ENCODE measurements at regions not wholly inside any gene's neighbourhood (a gene's known extent, or its start where the extent isn't known, plus 50 kb on each side); places are given as distances from the start of the nearest gene placed in this dataset.
"Not testable (repeated sequence)": the region's sequence is repeated elsewhere in the genome, so short reads cannot be mapped to it uniquely, and the experiment has no call there.

- DNase-seq: no peak
Measured at GRCh38 chr5:89712134-89712700, 697.3 kb downstream of the CETN3 start.

DNA sequence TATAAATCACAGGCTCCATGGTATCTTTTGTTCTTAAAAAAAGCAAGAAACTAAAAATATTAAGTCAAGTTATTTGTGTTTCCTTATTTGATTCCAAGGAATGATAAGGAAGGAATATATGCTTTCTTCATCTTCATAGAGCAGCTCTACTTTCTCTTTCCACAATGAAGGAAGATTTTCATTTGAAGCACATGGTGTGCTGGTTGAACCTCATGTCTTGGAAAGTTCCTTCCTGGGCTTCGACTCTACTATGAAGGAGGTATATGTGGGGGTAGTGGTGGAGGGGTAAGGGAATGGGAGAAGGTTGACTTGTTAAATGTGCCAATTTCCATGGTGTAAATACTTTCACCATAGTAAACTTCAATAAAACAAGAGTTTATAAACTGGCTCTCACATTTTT, 698.0 kb downstream of the CETN3 start:
- no peak for DNase-seq

DNA sequence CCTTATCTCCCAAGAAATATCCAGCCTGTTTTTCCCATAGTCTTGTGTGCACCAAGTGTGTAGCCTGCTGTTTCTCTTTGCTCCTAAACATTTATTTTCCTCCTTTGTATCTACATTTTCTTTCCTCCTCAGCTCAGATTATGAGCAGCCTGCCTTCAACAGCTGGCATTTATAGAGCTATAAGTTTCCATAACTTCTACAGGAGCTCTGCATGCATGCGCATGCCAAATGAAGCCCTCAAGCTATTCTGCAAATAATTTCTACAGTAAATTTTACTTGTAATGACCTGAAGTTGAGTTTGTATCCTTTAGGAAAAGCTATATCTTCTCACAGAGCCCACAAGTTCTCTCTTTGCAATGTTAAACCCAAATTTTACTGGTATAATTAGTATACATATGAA, 699.5 kb downstream of the CETN3 start:
- DNase-seq: no peak

DNA sequence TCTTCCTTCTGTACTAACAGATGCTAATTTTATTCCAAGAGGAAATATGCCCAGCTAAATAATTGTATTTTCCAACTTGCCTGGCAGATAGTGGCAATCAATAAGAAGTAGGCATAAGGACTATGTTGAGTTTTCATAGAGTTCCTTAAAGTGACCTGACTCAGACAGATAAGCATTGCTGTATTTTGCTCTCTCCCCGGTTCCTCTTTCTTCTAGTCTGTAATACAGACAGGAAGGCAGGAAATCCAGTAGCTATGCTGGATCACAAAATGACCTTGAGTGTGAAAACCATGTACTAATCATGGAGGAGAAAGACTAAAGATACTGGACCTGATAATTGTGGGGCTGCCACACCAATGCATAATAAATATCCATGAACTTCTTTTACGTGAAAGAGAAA, 701.7 kb downstream of the CETN3 start:
- peak; percentile 50 to 55 for DNase-seq

DNA sequence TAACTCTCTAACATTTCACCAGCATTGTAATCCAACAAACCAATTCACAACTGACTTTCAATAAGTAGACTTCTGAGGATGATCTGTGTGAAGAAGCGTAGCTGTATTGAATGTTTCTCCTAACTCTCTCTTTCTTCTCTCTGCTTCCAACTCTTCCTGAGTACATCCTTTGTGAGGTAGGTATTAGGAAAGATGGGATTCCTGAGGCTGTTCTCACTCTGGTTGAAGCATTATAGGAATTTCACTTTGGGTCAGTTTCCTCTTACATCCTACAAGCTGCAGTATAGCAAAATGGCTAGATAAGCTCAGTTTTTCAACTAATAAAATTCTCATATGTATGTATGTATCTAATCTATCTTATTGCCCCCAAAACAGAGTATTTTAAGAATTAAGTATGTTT, 702.8 kb downstream of the CETN3 start:
- no peak for DNase-seq

DNA sequence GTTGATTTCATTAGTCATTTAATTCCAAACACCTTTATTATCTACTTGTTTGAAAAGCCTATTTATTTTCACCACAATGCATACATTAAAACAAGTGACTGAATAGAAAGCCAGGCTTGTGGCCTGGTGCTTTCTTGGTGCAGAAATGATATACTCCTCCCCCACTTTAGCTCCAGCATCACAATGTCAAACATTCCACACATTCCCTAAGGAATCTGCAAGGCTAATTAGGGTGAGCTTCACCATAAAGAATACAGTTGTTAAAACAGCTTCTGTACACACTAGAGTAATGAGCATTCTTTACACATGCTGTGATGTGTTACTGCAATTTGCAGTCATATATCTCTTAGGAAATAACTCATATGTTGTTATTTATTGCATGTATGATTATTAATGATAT, 705.7 kb downstream of the CETN3 start:
- no peak for DNase-seq

GRCh38 chr5:89698028-89698427, 711.5 kb downstream of the CETN3 start:
- no peak for DNase-seq

GRCh38 chr5:89697581-89697980, 712.0 kb downstream of the CETN3 start:
- no peak for DNase-seq

- DNase-seq: no peak
Measured at GRCh38 chr5:89695371-89695770, 714.2 kb downstream of the CETN3 start.

- DNase-seq: no peak
Measured at GRCh38 chr5:89694026-89694550, 715.5 kb downstream of the CETN3 start.

GRCh38 chr5:89690331-89690730, 719.2 kb downstream of the CETN3 start:
- DNase-seq: no peak

GRCh38 chr5:89686081-89686765, 723.3 kb downstream of the CETN3 start:
- no peak for DNase-seq

DNA sequence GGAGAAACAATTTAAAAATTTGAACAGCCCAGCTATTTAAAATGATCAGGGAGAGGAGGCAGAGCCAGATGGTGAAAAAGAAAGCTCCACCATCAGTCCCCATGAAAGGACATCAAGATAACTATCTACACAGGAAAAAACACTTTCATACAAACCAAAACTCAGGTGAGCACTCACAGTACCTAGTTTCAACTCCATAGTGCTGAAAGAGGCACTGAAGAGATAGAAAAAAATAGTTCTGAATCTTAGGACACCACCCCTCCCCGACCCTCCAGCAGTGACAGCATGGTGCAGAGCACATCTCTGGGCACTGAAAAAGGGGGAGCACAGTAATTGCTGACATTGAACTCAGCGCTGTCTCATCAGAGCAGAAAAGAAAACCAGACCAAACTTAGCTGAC, 732.9 kb downstream of the CETN3 start:
- DNase-seq: no peak

DNA sequence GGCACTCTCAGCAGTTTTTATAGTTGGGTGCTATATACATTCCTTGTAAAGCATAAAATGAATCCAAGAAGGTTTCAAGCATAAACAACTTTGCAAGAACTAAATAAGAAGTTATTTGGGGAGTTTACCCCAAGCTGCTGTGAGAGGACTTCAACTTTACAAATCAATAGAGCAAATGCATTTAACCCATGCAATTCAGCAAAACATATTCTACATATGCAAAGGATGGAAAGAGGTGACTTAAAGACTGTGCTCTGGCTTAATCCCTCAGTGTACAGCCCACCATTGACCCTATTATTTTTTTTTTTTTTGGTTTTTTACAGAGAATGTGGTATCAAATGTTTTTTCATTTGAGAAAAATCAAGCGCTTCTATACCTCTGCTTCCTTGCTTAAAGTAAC, 736.5 kb downstream of the CETN3 start:
- no peak for DNase-seq

DNA sequence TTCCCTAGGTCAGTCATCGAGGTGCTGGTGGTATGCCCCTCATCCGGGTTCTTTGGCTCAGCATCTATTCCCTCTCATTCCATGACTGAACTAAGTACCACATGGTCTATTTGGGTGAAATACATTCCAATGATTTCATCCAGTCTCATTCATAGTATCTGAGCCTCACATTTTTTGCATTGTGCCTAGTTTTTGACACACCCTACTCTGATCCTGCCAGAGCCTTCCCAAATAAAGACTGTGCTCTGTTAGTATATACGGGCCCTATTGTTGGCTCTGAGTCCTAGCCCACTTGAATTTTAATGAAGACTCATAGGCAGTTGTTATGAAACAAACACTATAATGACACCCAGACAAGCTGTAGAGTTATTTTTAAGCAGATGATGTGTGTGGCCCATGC, 740.7 kb downstream of the CETN3 start:
- DNase-seq: no peak

DNA sequence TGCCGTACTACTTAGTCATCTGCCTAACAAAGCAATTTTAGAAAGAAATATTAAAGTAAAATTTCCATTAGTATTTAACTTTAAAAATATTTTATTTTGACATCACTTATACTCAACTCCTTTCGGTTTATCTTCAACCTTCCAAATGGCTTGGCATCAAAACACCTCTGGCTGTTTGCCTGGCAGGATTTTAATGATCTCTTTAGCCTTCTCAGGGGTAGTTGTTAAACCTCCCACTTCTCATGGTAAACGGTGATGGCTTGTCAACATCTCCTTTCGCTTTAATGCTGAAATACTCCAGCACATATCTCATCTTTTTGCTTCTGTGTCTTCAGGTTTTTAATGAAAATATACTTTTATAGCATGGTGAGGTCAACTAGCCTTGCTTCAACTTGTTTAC, 747.1 kb downstream of the CETN3 start:
- no peak for DNase-seq

- DNase-seq: no peak
Measured at GRCh38 chr5:89638871-89639270, 755.9 kb upstream of the MEF2C start.

- DNase-seq: not testable (repeated sequence)
Measured at GRCh38 chr5:89634176-89634575, 751.2 kb upstream of the MEF2C start.

DNA sequence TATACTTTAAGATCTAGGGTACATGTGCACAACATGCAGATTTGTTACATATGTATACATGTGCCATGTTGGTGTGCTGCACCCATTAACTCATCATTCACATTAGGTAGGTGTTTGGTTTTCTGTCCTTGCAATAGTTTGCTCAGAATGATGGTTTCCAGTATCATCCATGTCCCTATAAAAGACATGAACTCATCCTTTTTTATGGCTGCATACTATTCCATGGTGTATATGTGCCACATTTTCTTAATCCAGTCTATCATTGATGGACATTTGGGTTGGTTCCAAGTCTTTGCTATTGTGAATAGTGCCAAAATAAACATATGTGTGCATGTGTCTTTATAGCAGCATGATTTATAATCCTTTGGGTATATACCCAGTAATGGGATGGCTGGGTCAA, 747.1 kb upstream of the MEF2C start:
- not testable (repeated sequence) for DNase-seq

- DNase-seq: no peak
Measured at GRCh38 chr5:89628876-89629635, 746.1 kb upstream of the MEF2C start.

- DNase-seq: no peak
Measured at GRCh38 chr5:89615839-89616518, 733.0 kb upstream of the MEF2C start.

- no peak for DNase-seq
Measured at GRCh38 chr5:89613222-89613956, 730.4 kb upstream of the MEF2C start.

Data from AML-193 (cell line).